Parathyroid adenoma (tissue), 2 donors: ENCODE measurements at regions not wholly inside any gene's neighbourhood (a gene's known extent, or its start where the extent isn't known, plus 50 kb on each side); places are given as distances from the start of the nearest gene placed in this dataset.
A peak's percentile ranks its signal among the peaks of the same experiment; 100 is the strongest.

ENCODE experiments used
- H2AFZ ChIP-seq: fragments of 300-600 bp; sonication (generic); one replicate; pipeline ENCODE4 v1.7.0; 2017; ENCODE audit warnings: antibody characterized with exemption, mild to moderate bottlenecking
- H3K27ac ChIP-seq: fragments of 300-600 bp; sonication (generic); one replicate; pipeline ENCODE4 v1.7.0; 2017
- H3K27me3 ChIP-seq: fragments of 300-600 bp; sonication (generic); one replicate; pipeline ENCODE4 v1.7.0; 2017; ENCODE audit warnings: low read length; ENCODE audit not compliant: control insufficient read depth, insufficient read depth
- H3K36me3 ChIP-seq: fragments of 300-600 bp; sonication (generic); one replicate; pipeline ENCODE4 v1.7.0; 2017; ENCODE audit warnings: low read length; ENCODE audit not compliant: control insufficient read depth, insufficient read depth
- H3K4me1 ChIP-seq: fragments of 300-600 bp; sonication (generic); one replicate; pipeline ENCODE4 v1.7.0; 2017; ENCODE audit warnings: control low read depth
- H3K4me2 ChIP-seq: fragments of 300-600 bp; sonication (generic); one replicate; pipeline ENCODE4 v1.7.0; 2017; ENCODE audit warnings: low read length
- H3K4me3 ChIP-seq: fragments of 300-600 bp; sonication (generic); one replicate; pipeline ENCODE4 v1.7.0; 2017; ENCODE audit warnings: low read depth, low read length
- H3K79me2 ChIP-seq: fragments of 300-600 bp; sonication (generic); one replicate; pipeline ENCODE4 v1.7.0; 2017; ENCODE audit warnings: control low read depth
- H3K9ac ChIP-seq: fragments of 300-600 bp; sonication (generic); one replicate; pipeline ENCODE4 v1.7.0; 2017; ENCODE audit warnings: mild to moderate bottlenecking
- H3K9me3 ChIP-seq: fragments of 300-600 bp; sonication (generic); one replicate; pipeline ENCODE4 v1.7.0; 2017; ENCODE audit warnings: low read length; ENCODE audit not compliant: control insufficient read depth
- TF ChIP-seq, protein P1 (sequence below): fragments of 300-600 bp; sonication (generic); IDR thresholded peaks from one replicate; pipeline ENCODE4 v1.7.0; 2017; ENCODE audit warnings: antibody characterized with exemption, mild to moderate bottlenecking
- donor health status: primary hyperparathyroidism.

DNA sequence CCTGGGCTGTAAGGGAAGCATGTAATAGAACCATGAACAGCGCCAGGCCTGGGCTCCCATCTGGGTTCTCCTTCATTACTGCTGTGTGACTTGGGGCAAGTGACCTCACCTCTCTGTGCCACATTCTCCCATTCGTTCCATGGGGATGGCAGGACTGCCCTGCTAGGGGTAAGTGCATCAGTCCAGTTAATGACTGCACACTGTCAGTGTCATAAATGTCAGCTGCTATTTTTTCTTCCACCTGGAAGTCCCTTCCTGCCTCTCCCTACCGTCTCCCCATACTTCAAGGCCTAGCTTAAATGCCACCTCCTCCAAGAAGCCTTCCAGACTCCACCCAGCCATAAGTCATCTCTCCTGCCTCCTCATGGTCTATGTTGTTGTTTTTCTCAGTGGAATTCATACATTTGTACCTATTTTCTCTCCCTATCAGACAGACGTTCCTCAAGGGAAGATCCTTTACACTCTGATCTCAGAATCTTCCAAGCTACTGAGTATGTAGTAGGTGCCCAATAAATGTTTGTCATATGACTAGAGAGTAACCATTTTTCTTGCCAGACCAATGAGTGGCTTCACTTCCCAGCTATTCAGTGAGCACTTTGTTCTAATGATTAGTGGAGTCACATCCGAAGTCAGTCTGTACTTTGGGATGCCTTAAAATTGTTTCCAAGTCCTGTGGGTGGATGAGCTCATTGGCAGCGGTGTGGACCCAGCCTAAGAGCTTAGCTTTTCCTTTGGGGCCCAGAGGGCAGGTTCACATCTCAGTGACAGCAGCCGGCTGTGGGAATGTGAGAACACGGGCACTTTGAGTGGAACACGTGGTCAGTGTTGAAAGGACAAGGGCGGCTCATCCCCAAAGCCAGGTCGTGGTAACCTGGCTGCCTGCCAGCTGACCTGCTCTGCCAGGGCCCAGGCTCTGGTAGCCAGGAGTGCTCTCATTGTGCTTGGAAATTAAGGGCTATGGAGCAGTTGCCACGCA lies 147.5 kb upstream of the GSE1 start:
- Histone ChIP-seq H3K36me3 (no peaks in the 10 kb centered on the region), H3K4me2 (peak overlapping the region; percentile 66), H3K79me2 (peaks cover 41% of the 10 kb centered on the region), H3K4me3 (no peak overlapping the region), H3K27ac (peak overlapping the region; percentile 96), H3K9me3 (no peaks in the 10 kb centered on the region), H2AFZ (no peak overlapping the region), H3K9ac (no peak overlapping the region), H3K4me1 (peaks cover 40% of the 10 kb centered on the region), H3K27me3 (no peaks in the 10 kb centered on the region)
- TF ChIP-seq, protein P1, sequence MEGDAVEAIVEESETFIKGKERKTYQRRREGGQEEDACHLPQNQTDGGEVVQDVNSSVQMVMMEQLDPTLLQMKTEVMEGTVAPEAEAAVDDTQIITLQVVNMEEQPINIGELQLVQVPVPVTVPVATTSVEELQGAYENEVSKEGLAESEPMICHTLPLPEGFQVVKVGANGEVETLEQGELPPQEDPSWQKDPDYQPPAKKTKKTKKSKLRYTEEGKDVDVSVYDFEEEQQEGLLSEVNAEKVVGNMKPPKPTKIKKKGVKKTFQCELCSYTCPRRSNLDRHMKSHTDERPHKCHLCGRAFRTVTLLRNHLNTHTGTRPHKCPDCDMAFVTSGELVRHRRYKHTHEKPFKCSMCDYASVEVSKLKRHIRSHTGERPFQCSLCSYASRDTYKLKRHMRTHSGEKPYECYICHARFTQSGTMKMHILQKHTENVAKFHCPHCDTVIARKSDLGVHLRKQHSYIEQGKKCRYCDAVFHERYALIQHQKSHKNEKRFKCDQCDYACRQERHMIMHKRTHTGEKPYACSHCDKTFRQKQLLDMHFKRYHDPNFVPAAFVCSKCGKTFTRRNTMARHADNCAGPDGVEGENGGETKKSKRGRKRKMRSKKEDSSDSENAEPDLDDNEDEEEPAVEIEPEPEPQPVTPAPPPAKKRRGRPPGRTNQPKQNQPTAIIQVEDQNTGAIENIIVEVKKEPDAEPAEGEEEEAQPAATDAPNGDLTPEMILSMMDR: no peak

DNA sequence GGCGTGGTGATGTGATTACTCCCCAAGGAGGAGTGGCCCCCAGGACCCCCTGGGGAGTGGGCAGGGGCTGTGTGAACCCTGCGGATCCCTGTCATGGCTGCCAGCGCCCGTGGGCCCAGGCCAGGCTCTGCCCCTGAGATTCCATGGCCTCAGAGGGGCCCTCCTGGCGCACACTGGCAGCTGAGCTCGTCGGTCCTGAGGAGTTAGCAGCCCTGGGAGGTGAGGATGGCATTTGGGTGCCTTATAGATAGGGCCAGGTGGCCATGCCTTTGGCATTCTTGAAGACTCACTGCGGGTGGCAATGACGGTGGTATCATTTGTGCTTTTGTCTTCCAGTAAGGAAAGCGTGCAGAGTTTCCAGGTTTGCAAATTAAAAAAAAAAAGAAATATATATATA lies 146.8 kb upstream of the GSE1 start:
- no peak overlapping the region for H2AFZ ChIP-seq
- peaks cover 47% of the 10 kb centered on the region for H3K79me2 ChIP-seq
- H3K27ac ChIP-seq: peak overlapping the region; percentile 96
- TF ChIP-seq, protein P1: no peak
- no peak overlapping the region for H3K9ac ChIP-seq
- H3K4me3 ChIP-seq: no peak overlapping the region
- peak overlapping the region; percentile 66 for H3K4me2 ChIP-seq
- peaks cover 33% of the 10 kb centered on the region for H3K4me1 ChIP-seq
- H3K27me3 ChIP-seq: no peaks in the 10 kb centered on the region
- no peaks in the 10 kb centered on the region for H3K36me3 ChIP-seq
- H3K9me3 ChIP-seq: no peaks in the 10 kb centered on the region

DNA sequence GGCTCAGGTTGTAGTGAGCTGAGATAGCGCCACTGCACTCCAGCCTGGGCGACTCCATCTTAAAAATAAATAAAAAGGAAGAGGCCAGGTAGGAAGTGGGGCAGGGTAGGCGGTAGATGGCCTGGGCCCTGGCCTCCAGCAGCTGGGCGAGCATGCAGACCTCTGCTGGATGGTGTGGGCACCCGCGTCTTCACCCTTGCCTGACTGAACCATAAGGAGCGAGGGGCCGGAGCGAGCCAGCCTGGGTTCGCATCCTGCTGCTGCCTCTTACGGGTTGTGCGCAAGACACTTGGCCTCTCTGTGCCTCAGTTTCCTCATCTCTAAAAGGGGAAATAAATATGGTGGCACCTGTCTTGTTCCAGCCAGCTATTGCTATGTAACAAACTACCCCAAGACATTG lies 146.1 kb upstream of the GSE1 start:
- no peak overlapping the region for H3K9ac ChIP-seq
- H3K36me3 ChIP-seq: no peaks in the 10 kb centered on the region
- no peaks in the 10 kb centered on the region for H3K27me3 ChIP-seq
- H3K4me2 ChIP-seq: no peak overlapping the region
- H2AFZ ChIP-seq: no peak overlapping the region
- peaks cover 33% of the 10 kb centered on the region for H3K4me1 ChIP-seq
- H3K9me3 ChIP-seq: no peaks in the 10 kb centered on the region
- peaks cover 54% of the 10 kb centered on the region for H3K79me2 ChIP-seq
- TF ChIP-seq, protein P1: no peak
- H3K4me3 ChIP-seq: no peak overlapping the region
- H3K27ac ChIP-seq: no peak overlapping the region

DNA sequence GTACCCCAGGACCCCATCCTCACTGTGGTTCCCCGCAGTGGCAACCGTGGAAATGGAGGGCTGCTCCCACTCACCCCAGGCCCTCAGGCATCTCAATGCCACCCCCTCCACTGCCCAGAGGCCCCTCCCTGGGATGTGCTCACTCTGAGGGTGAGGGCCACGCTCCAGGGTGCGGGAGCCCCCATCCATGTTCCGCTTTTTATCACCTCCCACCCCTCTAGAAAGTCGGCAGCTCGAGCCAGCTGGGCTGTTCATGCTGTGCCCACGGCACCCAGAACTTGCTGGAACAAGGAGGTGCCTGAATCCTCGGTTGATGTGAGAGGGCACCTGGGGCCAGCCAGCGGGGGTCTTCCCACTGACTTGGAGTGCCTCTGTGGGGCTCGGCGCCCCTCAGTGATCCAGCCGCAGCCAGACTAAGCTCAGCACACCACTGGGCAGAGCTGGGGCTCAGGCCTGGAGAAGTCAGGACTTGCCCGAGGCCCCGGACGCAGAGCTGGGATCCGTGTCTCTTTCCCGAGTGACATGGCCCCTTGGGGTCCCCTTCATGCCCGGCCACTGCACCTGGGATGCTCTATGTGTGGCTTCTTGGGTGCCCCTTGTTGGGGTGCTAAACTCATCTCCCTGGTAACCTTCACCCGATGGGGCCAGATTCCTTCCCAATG lies 143.1 kb upstream of the GSE1 start:
- H3K36me3 ChIP-seq: no peaks in the 10 kb centered on the region
- no peak overlapping the region for H3K27ac ChIP-seq
- peaks cover 36% of the 10 kb centered on the region for H3K4me1 ChIP-seq
- no peak overlapping the region for H3K4me3 ChIP-seq
- no peak overlapping the region for H2AFZ ChIP-seq
- H3K9me3 ChIP-seq: no peaks in the 10 kb centered on the region
- no peaks in the 10 kb centered on the region for H3K27me3 ChIP-seq
- peaks cover 74% of the 10 kb centered on the region for H3K79me2 ChIP-seq
- TF ChIP-seq, protein P1: no peak
- H3K4me2 ChIP-seq: no peak overlapping the region
- no peak overlapping the region for H3K9ac ChIP-seq
